ENCODE measurements at regions not wholly inside any gene's neighbourhood (a gene's known extent, or its start where the extent isn't known, plus 50 kb on each side); places are given as distances from the start of the nearest gene placed in this dataset.

DNA sequence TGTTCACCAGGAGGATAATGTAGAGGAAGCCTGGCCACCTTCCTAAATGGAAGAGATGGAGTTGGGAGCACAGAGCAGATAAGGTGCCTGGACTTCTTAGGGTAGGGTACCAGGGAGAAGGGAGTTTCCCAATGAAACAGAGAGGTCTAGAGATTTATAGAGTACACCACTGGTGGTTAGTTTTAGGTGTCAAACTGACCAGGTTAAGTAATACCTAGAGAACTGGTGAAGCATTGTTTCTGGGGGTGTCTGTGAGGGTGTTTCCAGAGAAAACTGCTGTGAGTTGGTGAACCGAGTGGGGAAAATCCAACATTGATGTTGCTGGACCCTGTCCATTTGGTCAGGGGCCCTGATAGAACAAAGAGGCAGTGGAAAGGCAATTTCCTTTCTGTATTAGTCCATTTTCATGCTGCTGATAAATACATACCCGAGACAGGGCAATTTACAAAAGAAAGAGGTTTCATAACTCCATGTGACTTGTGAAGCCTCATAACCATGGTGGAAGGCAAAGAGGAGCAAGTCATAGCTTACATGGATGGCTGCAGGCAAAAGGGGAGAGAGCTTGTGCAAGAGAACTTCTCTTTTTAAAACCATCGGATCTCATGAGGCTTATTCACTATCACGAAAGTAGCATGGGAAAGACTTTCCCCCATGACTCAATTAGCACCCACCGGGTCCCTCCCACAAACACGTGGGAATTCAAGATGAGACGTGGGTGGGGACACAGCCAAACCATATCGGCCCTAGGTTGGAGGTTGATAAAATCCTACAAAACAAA, 260.8 kb downstream of the CBLN2 start:
- TF ChIP-seq, protein P1, sequence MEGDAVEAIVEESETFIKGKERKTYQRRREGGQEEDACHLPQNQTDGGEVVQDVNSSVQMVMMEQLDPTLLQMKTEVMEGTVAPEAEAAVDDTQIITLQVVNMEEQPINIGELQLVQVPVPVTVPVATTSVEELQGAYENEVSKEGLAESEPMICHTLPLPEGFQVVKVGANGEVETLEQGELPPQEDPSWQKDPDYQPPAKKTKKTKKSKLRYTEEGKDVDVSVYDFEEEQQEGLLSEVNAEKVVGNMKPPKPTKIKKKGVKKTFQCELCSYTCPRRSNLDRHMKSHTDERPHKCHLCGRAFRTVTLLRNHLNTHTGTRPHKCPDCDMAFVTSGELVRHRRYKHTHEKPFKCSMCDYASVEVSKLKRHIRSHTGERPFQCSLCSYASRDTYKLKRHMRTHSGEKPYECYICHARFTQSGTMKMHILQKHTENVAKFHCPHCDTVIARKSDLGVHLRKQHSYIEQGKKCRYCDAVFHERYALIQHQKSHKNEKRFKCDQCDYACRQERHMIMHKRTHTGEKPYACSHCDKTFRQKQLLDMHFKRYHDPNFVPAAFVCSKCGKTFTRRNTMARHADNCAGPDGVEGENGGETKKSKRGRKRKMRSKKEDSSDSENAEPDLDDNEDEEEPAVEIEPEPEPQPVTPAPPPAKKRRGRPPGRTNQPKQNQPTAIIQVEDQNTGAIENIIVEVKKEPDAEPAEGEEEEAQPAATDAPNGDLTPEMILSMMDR (conservative IDR thresholded peaks at IDR 0.05; ENCODE audit: low read depth) = no peak
- POLR2A ChIA-PET (ENCODE audit: low non-redundant PET) = no interaction called here
- H3K27ac ChIP-seq = no peak overlapping the region
- DNase-seq (ENCODE audit: low spot score) = no peak
- CTCF ChIA-PET = no interaction called here

DNA sequence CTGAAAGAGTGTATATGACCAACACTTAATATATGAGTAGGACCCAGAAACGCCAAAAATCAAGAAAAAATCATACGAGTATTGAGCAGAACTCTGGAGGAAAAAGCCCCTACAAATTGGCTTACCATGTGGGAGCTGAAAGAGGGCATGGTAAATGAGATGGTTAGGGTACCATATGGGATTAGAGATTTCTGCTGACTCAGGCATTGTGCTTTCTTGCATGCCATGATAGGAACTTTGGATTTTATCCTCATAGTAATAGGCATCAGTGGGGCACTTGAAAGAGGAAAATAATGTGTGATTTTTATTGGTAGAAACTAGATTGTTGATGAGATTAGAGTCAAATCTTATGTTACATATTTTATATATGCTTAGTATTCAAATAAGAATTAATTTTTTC, 271.1 kb downstream of the CBLN2 start:
- ChIA-PET POLR2A (ENCODE audit: low non-redundant PET) (no interaction called here), CTCF (no interaction called here)
- DNase-seq (ENCODE audit: low spot score) = no peak
- TF ChIP-seq, protein P1 (conservative IDR thresholded peaks at IDR 0.05; ENCODE audit: low read depth) = no peak
- H3K27ac ChIP-seq = no peak overlapping the region

DNA sequence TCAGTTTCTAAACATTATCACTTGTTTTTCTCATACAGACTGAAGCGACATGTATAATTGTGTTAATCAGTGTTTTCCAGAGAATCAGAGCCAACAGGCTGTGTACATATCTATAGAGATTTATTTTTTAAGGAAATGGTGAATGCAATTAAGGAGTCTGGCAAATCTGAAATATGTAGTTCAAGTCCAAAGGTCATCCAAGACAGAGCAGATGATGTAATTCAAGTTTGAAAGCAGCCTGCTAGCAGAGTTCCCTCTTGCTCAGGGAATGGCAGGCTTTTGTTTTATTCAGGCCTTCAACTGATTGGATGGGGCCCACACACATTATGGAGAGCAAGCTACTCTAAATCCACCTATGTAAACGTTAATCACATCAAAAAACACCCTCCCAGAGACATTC, 282.6 kb downstream of the CBLN2 start:
- CTCF ChIA-PET = no interaction called here
- POLR2A ChIA-PET (ENCODE audit: low non-redundant PET) = no interaction called here
- DNase-seq (ENCODE audit: low spot score) = no peak
- no peak overlapping the region for H3K27ac ChIP-seq
- TF ChIP-seq, protein P1 (conservative IDR thresholded peaks at IDR 0.05; ENCODE audit: low read depth) = no peak

DNA sequence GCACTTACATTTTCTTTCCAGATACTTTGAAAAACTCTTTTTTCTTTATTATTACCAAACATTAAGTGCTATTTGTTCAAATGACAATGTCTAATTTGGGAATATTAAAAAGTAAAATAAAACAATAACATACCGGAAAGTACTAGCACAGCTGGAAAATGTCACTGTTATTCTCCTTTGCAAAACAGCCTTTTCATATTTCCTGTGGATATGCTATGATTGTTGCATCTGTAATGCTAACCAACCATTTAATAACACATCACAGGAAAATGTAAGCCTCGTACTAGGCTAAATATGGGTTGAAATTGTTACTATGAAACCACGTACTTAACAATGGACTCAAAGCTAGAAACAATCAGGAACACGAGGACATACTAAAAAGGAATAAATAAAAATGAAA, 298.1 kb downstream of the CBLN2 start:
- DNase-seq (ENCODE audit: low spot score) = no peak
- ChIA-PET POLR2A (ENCODE audit: low non-redundant PET) (no interaction called here), CTCF (no interaction called here)
- H3K27ac ChIP-seq = no peak overlapping the region
- TF ChIP-seq, protein P1 (conservative IDR thresholded peaks at IDR 0.05; ENCODE audit: low read depth) = no peak

DNA sequence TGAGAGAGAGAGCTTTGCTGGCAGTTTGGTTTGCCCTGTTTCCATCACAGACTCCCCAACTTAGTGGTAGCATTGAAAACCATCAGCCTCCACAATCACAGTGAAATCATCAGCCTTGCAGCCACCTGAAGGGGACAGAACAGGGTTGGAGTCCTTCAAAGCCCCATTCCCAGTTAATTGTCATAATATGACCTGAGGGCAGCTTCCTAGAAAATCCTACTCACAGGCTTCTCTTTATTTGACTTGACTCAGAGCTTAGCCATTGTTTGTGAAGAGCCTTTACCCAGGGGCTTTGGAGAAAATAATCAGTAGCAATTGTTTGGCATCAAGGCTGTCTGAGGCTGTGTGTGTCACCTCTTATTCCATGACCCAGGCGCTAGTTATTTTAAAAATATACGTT, 308.7 kb downstream of the CBLN2 start:
- DNase-seq (ENCODE audit: low spot score) = no peak
- H3K27ac ChIP-seq = no peak overlapping the region
- ChIA-PET CTCF (no interaction called here), POLR2A (ENCODE audit: low non-redundant PET) (no interaction called here)
- TF ChIP-seq, protein P1 (conservative IDR thresholded peaks at IDR 0.05; ENCODE audit: low read depth) = no peak

DNA sequence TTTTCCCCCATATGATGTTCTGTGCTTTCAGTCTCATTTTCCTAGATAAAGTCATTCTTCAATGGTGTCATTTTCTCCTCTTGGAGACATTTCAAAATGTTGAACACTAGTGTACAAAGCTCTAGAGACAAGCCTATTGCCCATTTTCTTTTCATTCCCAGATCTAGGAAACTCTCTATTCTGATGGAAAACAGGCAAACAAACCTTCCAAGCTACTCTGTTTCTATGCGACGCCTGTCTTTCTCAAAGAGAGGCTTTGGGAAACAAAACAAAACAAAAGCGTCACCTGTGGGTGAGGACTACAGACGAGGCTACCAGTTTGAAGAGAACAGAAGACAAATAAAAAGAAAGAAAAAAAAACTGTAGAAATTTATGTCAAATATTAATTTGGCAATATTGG, 311.0 kb downstream of the CBLN2 start:
- ChIA-PET POLR2A (ENCODE audit: low non-redundant PET) (no interaction called here), CTCF (no interaction called here)
- DNase-seq (ENCODE audit: low spot score) = no peak
- no peak overlapping the region for H3K27ac ChIP-seq
- TF ChIP-seq, protein P1 (conservative IDR thresholded peaks at IDR 0.05; ENCODE audit: low read depth) = no peak
